Immature natural killer cell (primary cell): ENCODE measurements at regions not wholly inside any gene's neighbourhood (a gene's known extent, or its start where the extent isn't known, plus 50 kb on each side); places are given as distances from the start of the nearest gene placed in this dataset.

ENCODE experiments used
- DNase-seq, 3 donors: peaks; one replicate each; pipeline ENCODE4 v3.0.0; 2022; ENCODE audit warnings: mixed read lengths in 1 of 3
- H3K27ac Mint-ChIP-seq, 6 donors: one replicate each; pipeline ENCODE4 v1.8.0; 2020; ENCODE audit warnings: mixed read lengths in 6 of 6, mild to moderate bottlenecking in 5 of 6, inconsistent platforms in 4 of 6, moderate library complexity in 3 of 6
- H3K27me3 Mint-ChIP-seq, 3 donors: one replicate each; pipeline ENCODE4 v1.8.0; 2020 to 2021; ENCODE audit warnings: low read depth in 3 of 3, mild to moderate bottlenecking in 3 of 3, mixed read lengths in 3 of 3, moderate library complexity in 3 of 3, inconsistent platforms in 1 of 3
- H3K36me3 Mint-ChIP-seq, 3 donors: one replicate each; pipeline ENCODE4 v1.8.0; 2020; ENCODE audit warnings: mixed read lengths in 3 of 3, inconsistent platforms in 2 of 3, mild to moderate bottlenecking in 2 of 3
- H3K4me1 Mint-ChIP-seq, 2 donors: one replicate each; pipeline ENCODE4 v1.8.0; 2020; ENCODE audit warnings: inconsistent platforms in 2 of 2, mild to moderate bottlenecking in 2 of 2, mixed read lengths in 2 of 2, moderate library complexity in 1 of 2
- H3K4me3 Mint-ChIP-seq, 5 donors: one replicate each; pipeline ENCODE4 v1.8.0; 2020; ENCODE audit warnings: mild to moderate bottlenecking in 5 of 5, mixed read lengths in 5 of 5, inconsistent platforms in 3 of 5, moderate library complexity in 3 of 5
- H3K9me3 Mint-ChIP-seq, 6 donors: one replicate each; pipeline ENCODE4 v1.8.0; 2020; ENCODE audit warnings: mild to moderate bottlenecking in 6 of 6, mixed read lengths in 6 of 6, inconsistent platforms in 4 of 6, moderate library complexity in 3 of 6

DNA sequence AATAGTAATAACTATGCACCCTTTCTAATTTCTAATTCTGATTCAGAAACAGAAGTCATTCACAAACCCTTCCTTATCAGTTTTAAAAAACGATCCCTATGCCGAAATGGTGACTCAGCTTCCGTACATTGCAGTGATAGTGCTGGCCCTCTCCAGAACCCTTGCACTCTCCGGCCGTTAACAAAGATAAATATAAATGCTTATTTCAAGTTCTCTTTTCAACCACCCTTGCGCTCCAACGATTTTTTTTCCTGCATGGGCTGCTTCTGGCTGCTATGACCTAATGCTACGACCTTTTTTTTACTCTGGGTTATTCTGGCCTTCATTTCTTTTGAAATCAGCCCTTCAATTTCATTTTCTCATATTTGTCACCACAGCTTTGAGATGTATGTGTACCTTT lies 646.2 kb downstream of the NTRK3 start:
- Mint-ChIP-seq H3K4me1 (no peaks in the 10 kb centered on the region), H3K27ac (no peak overlapping the region), H3K4me3 (no peak overlapping the region), H3K9me3 (peaks cover 0 to 2% (median 0%) of the 10 kb centered on the region in 6 donors), H3K36me3 (no peaks in the 10 kb centered on the region), H3K27me3 (peaks cover 0 to 2% (median 0%) of the 10 kb centered on the region in 3 donors)
- DNase-seq = no peak

DNA sequence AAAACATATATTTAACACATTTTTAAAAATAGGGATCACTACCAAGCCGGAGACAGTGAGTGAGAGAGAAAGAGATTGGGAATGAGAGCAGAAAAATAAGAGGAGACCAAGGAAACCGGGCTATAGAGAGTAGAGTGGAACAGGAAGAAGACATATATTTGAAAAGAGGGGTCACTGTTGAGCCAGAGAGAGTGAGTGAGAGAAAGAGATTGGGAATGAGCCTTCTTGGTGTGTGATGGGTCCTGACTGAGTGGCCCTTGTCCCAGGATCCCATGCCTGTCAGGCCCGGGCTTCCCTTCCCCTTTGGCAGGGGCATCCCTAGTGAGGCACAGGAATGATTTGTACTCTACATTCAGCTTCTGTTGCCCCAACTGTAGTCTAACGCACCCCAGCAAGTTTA lies 646.6 kb downstream of the NTRK3 start:
- Mint-ChIP-seq H3K27ac (no peak overlapping the region), H3K36me3 (no peaks in the 10 kb centered on the region), H3K4me3 (no peak overlapping the region), H3K4me1 (no peaks in the 10 kb centered on the region), H3K9me3 (peaks cover 0 to 2% (median 0%) of the 10 kb centered on the region in 6 donors), H3K27me3 (peaks cover 0 to under 1% (median 0%) of the 10 kb centered on the region in 3 donors)
- no peak for DNase-seq

- no peak overlapping the region for H3K27ac Mint-ChIP-seq
- no peaks in the 10 kb centered on the region for H3K4me1 Mint-ChIP-seq
- H3K36me3 Mint-ChIP-seq = no peaks in the 10 kb centered on the region
- no peak overlapping the region for H3K4me3 Mint-ChIP-seq
- no peak for DNase-seq
- no peaks in the 10 kb centered on the region for H3K27me3 Mint-ChIP-seq
- peaks cover 0 to 2% (median 0%) of the 10 kb centered on the region in 6 donors for H3K9me3 Mint-ChIP-seq
Observed at GRCh38 chr15:87609474-87609873, 647.1 kb downstream of the NTRK3 start.

DNA sequence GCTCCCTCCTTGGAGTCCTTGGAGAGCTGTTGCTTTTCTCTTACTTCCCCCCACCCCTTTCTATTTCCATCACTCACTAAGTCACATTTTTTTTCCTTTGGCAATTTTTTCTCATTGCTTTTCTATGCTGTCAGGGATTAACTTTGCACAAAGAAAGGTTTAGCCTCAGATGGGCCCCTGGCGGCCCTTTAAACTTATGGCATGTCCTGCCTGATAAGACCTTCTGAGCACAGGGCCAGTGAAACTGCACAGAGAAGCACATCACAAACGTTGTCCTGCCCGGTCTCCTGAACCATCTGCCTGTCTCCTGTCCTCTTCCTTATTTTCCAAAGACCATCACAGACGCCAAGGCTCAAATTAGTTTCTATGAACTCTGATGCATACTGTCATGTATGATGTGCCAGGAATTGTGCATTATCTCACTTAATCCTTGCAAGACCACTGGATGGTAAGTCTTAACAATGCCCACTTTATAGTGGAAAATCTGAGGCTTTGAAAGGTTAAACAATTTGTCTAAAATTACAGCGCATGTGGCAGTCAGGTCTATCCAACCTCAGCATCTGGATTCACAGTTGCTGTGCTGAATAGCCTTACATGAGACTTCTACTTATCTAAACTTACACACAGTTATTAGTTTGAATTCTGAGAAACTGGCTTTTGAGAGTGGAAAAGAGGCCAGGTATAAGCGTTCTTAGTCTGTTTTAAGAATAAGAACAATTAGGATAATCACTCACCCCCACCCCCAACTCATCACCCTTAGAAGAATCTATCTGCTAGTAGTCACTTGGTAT lies 648.1 kb downstream of the NTRK3 start:
- Mint-ChIP-seq H3K4me3 (no peak overlapping the region), H3K4me1 (no peaks in the 10 kb centered on the region), H3K27ac (no peak overlapping the region), H3K9me3 (peaks cover 0 to 2% (median 0%) of the 10 kb centered on the region in 6 donors), H3K27me3 (no peaks in the 10 kb centered on the region), H3K36me3 (no peaks in the 10 kb centered on the region)
- DNase-seq = no peak

DNA sequence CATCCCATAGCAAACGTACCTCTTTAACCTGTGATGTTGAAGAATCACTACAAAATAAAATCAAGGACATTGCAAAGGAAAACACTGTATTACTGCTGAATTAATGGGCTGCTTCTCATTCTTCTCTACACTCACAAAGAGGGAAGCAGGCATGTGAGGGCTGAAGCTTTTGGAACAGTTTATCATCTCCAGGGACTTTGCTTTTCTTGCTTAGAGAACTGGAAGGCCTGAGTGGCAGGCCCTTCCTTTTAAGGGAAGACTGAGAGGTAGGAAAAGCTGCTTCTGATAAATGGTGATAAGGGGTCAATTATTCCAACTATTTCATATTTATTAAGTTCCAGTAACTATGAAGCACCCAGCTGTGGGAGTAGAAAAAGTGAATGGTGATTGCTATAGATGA lies 649.6 kb downstream of the NTRK3 start:
- H3K9me3 Mint-ChIP-seq = peaks cover 0 to 1% (median 0%) of the 10 kb centered on the region in 6 donors
- no peaks in the 10 kb centered on the region for H3K36me3 Mint-ChIP-seq
- H3K27me3 Mint-ChIP-seq = peaks cover 0 to 6% (median 1%) of the 10 kb centered on the region in 3 donors
- no peak overlapping the region for H3K4me3 Mint-ChIP-seq
- H3K4me1 Mint-ChIP-seq = no peaks in the 10 kb centered on the region
- DNase-seq = no peak
- no peak overlapping the region for H3K27ac Mint-ChIP-seq

DNA sequence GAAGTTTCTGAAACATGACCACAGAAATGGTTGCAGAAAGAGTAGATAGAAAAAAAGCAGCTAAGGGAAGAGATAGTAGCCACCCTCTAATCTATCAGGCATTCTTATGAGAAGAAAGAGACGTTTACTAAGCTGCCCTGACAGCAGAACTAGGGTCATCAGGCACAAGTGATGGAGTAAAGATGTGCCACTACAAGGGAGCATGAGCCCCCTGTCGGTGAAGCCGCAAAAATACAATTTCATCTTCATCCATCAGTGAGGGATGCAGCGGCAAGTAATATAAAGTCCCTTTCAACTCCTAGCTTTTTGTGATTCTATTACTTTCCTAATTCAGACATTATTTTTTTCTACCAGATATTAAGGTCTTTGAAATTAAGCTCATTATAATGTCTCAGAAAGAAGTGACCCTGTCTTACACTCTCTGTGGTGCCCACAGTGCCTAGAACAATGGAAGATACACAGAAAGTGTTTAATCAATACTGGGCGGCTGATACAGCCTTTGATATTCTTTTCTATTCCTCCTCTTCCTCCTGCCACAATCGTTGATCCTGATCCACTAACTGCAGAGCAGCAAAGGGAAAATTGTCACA lies 651.6 kb downstream of the NTRK3 start:
- DNase-seq = no peak
- H3K4me1 Mint-ChIP-seq = no peaks in the 10 kb centered on the region
- no peaks in the 10 kb centered on the region for H3K36me3 Mint-ChIP-seq

GRCh38 chr15:87602371-87602770 lies 654.2 kb downstream of the NTRK3 start:
- peaks cover 0 to 6% (median 1%) of the 10 kb centered on the region in 3 donors for H3K27me3 Mint-ChIP-seq
- peaks cover 10 to 11% of the 10 kb centered on the region in 2 donors for H3K4me1 Mint-ChIP-seq
- H3K4me3 Mint-ChIP-seq = no peak overlapping the region
- DNase-seq = no peak
- no peaks in the 10 kb centered on the region for H3K36me3 Mint-ChIP-seq
- H3K27ac Mint-ChIP-seq = no peak overlapping the region
- peaks cover 0 to 2% (median 0%) of the 10 kb centered on the region in 6 donors for H3K9me3 Mint-ChIP-seq

More for the DNA sequence above, 651.6 kb downstream of the NTRK3 start:
- H3K4me3 Mint-ChIP-seq = no peak overlapping the region
- peaks cover 0 to 6% (median 1%) of the 10 kb centered on the region in 3 donors for H3K27me3 Mint-ChIP-seq
- no peak overlapping the region for H3K27ac Mint-ChIP-seq
- peaks cover 0 to 2% (median 0%) of the 10 kb centered on the region in 6 donors for H3K9me3 Mint-ChIP-seq

DNA sequence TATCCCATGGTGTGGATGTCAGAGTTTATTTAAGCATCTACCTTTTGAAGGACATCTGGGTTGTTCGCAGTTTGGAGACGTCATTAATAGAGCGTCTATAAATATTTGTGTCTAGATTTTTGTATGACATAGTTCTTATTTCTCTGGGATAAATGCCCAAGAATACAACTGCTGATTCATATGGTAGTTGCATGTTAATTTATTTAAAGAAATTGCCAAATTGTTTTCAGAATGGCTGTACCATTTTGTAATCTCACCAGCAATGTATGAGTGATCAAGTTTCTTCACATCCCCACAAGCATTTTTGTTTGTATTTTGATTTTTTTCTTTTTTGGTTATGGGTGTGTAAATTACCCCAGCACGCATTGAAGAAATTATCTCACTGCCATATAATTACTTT lies 656.9 kb downstream of the NTRK3 start:
- no peak overlapping the region for H3K27ac Mint-ChIP-seq
- no peaks in the 10 kb centered on the region for H3K36me3 Mint-ChIP-seq
- no peak for DNase-seq
- H3K4me3 Mint-ChIP-seq = no peak overlapping the region
- peaks cover 2 to 6% (median 4%) of the 10 kb centered on the region in 3 donors for H3K27me3 Mint-ChIP-seq
- peaks cover 0 to 2% (median 0%) of the 10 kb centered on the region in 6 donors for H3K9me3 Mint-ChIP-seq
- peaks cover 20% of the 10 kb centered on the region in 2 donors for H3K4me1 Mint-ChIP-seq

- peak; percentile 5 to 42 (median 30) for DNase-seq
- Mint-ChIP-seq H3K4me1 (peaks cover 20% of the 10 kb centered on the region in 2 donors), H3K36me3 (no peaks in the 10 kb centered on the region), H3K9me3 (peaks cover 0 to 4% (median under 1%) of the 10 kb centered on the region in 6 donors), H3K27ac (peak overlapping the region in 3 of 6 donors; percentile 0 to 89 (median 26)), H3K4me3 (peak overlapping the region in 4 of 5 donors; percentile 5 to 25 (median 16)), H3K27me3 (peaks cover 2 to 4% (median 4%) of the 10 kb centered on the region in 3 donors)
Observed at GRCh38 chr15:87597346-87598052, 659.0 kb downstream of the NTRK3 start.

DNA sequence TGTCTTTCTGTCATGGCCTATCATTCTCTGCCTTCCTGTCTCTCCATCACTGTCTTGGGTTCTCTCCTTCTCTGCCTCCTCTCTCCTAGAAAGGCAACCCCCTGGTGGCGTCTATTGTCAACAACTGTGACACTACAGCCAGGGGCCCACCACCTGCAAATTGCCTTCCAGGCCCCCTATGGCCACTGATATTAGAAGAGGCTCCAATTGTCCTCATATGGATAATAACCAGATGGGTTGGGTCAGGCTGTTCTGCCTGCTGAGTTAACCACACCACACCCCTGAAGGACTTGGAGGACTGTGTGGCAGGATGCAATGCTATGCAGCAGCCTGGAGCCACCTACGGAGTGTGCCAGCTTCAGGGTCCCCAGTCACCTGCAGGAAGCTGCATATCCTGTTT lies 665.0 kb downstream of the NTRK3 start:
- no peaks in the 10 kb centered on the region for H3K36me3 Mint-ChIP-seq
- peaks cover 2% of the 10 kb centered on the region in 2 donors for H3K4me1 Mint-ChIP-seq
- H3K27me3 Mint-ChIP-seq = peaks cover 0 to 3% (median 2%) of the 10 kb centered on the region in 3 donors
- no peak for DNase-seq
- peaks cover 0 to 4% (median 2%) of the 10 kb centered on the region in 6 donors for H3K9me3 Mint-ChIP-seq
- H3K4me3 Mint-ChIP-seq = no peak overlapping the region
- no peak overlapping the region for H3K27ac Mint-ChIP-seq

- no peaks in the 10 kb centered on the region for H3K36me3 Mint-ChIP-seq
- H3K9me3 Mint-ChIP-seq = peaks cover 0 to 4% (median 2%) of the 10 kb centered on the region in 6 donors
- no peak overlapping the region for H3K27ac Mint-ChIP-seq
- no peak overlapping the region for H3K4me3 Mint-ChIP-seq
- peaks cover 0 to 2% of the 10 kb centered on the region in 2 donors for H3K4me1 Mint-ChIP-seq
- no peak for DNase-seq
- H3K27me3 Mint-ChIP-seq = peaks cover 0 to 3% (median 2%) of the 10 kb centered on the region in 3 donors
Observed at GRCh38 chr15:87591042-87591441, 665.5 kb downstream of the NTRK3 start.

DNA sequence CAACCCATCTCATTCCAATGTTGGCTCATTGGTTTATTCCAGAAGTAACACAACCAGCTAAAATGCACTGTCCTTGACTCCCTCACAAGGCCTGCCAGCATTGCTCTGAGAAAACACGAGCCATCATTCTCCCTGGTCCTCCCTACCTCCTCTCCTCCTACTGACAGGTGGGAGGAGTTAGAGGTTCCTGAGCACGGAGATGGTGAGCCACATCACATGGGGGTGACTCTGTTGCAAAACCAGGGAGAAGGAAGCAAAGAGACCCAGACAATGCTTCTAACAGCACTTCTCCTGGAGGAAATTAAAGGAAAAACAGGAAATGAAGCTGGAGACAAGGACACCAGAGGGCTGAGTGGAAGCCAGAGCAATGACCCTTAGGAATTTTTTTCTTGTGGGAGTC lies 667.4 kb downstream of the NTRK3 start:
- Mint-ChIP-seq H3K4me3 (no peak overlapping the region), H3K4me1 (no peaks in the 10 kb centered on the region), H3K36me3 (no peaks in the 10 kb centered on the region), H3K9me3 (peaks cover 0 to 4% (median 1%) of the 10 kb centered on the region in 6 donors), H3K27me3 (peaks cover 0 to 2% (median 0%) of the 10 kb centered on the region in 3 donors), H3K27ac (no peak overlapping the region)
- DNase-seq = no peak

GRCh38 chr15:87582169-87582568 lies 674.4 kb downstream of the NTRK3 start:
- Mint-ChIP-seq H3K27ac (no peak overlapping the region), H3K36me3 (no peaks in the 10 kb centered on the region), H3K4me1 (no peaks in the 10 kb centered on the region), H3K4me3 (no peak overlapping the region), H3K27me3 (peaks cover 0 to 6% (median 0%) of the 10 kb centered on the region in 3 donors), H3K9me3 (peaks cover 0 to 4% (median 0%) of the 10 kb centered on the region in 6 donors)
- no peak for DNase-seq

DNA sequence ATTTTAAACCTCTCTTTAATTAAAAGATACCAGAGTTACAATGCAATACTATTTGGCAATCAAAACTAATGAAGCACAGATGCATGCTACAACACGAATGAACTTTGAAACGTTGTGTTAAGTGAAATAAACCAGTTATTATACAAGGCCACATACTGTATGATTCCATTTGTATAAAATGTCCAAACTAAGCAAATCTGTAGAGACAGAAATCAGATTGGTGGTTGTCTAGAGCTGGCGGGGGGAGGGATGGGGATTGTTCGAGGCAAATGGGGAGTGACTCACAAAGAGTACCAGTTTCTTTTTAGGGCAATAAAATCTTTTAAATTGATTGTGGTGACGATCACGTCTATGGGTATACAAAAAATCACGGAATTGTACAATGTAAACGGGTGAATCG lies 677.0 kb downstream of the NTRK3 start:
- Mint-ChIP-seq H3K4me3 (no peak overlapping the region), H3K4me1 (no peaks in the 10 kb centered on the region), H3K27ac (no peak overlapping the region), H3K9me3 (peaks cover 0 to 4% (median 0%) of the 10 kb centered on the region in 6 donors), H3K27me3 (peaks cover 0 to 6% (median 0%) of the 10 kb centered on the region in 3 donors), H3K36me3 (no peaks in the 10 kb centered on the region)
- DNase-seq = no peak
